Activated CD8-positive, alpha-beta memory T cell treated with anti-CD3 and anti-CD28 coated beads for 36 hours (primary cell): ENCODE measurements at regions not wholly inside any gene's neighbourhood (a gene's known extent, or its start where the extent isn't known, plus 50 kb on each side); places are given as distances from the start of the nearest gene placed in this dataset.

Experiments used
- CTCF ChIA-PET: fragments of 350-600 bp; sonication (Branson Sonifier 250); formaldehyde crosslinking; loops from one replicate; lab custom pipeline; 2021; ENCODE audit warnings: antibody characterized with exemption; lab: Charles Lee
- POLR2A ChIA-PET: fragments of 350-600 bp; sonication (Branson Sonifier 250); formaldehyde crosslinking; loops from one replicate; lab custom pipeline; 2021; ENCODE audit warnings: antibody characterized with exemption; lab: Charles Lee

GRCh38 chr3:18891641-18892040 is 256.7 kb upstream of the KCNH8 start:
- CTCF ChIA-PET = no interaction called here

GRCh38 chr3:18890449-18890848 is 257.9 kb upstream of the KCNH8 start:
- CTCF ChIA-PET = no interaction called here
- POLR2A ChIA-PET = no interaction called here

More at GRCh38 chr3:18891641-18892040, 256.7 kb upstream of the KCNH8 start:
- POLR2A ChIA-PET = no interaction called here

GRCh38 chr3:18888819-18889218 is 259.5 kb upstream of the KCNH8 start:
- CTCF ChIA-PET = no interaction called here
- POLR2A ChIA-PET = no interaction called here

- POLR2A ChIA-PET = no interaction called here
- CTCF ChIA-PET = no interaction called here
Observed at GRCh38 chr3:18888370-18888769, 259.9 kb upstream of the KCNH8 start.

- CTCF ChIA-PET = no interaction called here
Observed at GRCh38 chr3:18886331-18886730, 262.0 kb upstream of the KCNH8 start.

GRCh38 chr3:18885612-18886011 is 262.7 kb upstream of the KCNH8 start:
- POLR2A ChIA-PET = no interaction called here

More at GRCh38 chr3:18886331-18886730, 262.0 kb upstream of the KCNH8 start:
- POLR2A ChIA-PET = no interaction called here

GRCh38 chr3:18883571-18883970 is 264.7 kb upstream of the KCNH8 start:
- CTCF ChIA-PET = no interaction called here
- POLR2A ChIA-PET = no interaction called here

More at GRCh38 chr3:18885612-18886011, 262.7 kb upstream of the KCNH8 start:
- CTCF ChIA-PET = no interaction called here

- ChIA-PET POLR2A (no interaction called here), CTCF (no interaction called here)
Observed at GRCh38 chr3:18880691-18881090, 267.6 kb upstream of the KCNH8 start.

- POLR2A ChIA-PET = no interaction called here
- CTCF ChIA-PET = interaction anchor here (0.6 kb wide), 1 partner anchor 23 kb away, joined by 3 read pairs; no protein-coding TSS in a partner anchor
Observed at GRCh38 chr3:18872466-18872865, 275.8 kb upstream of the KCNH8 start.

GRCh38 chr3:18870642-18871041 is 277.7 kb upstream of the KCNH8 start:
- ChIA-PET CTCF (interaction anchor here (1.0 kb wide), 1 partner anchor 24 kb away, joined by 3 read pairs; no protein-coding TSS in a partner anchor), POLR2A (no interaction called here)

- ChIA-PET CTCF (interaction anchor here (1.0 kb wide), 1 partner anchor 23 kb away, joined by 3 read pairs; no protein-coding TSS in a partner anchor), POLR2A (no interaction called here)
Observed at GRCh38 chr3:18870074-18870640, 278.2 kb upstream of the KCNH8 start.

- POLR2A ChIA-PET = no interaction called here
- CTCF ChIA-PET = no interaction called here
Observed at GRCh38 chr3:18868911-18869689, 279.2 kb upstream of the KCNH8 start.

- ChIA-PET POLR2A (no interaction called here), CTCF (no interaction called here)
Observed at GRCh38 chr3:18866899-18867298, 281.4 kb upstream of the KCNH8 start.

GRCh38 chr3:18864933-18865731 is 283.2 kb upstream of the KCNH8 start:
- CTCF ChIA-PET = no interaction called here
- POLR2A ChIA-PET = no interaction called here

- POLR2A ChIA-PET = no interaction called here
- CTCF ChIA-PET = no interaction called here
Observed at GRCh38 chr3:18862077-18862476, 286.2 kb upstream of the KCNH8 start.

- POLR2A ChIA-PET = no interaction called here
- CTCF ChIA-PET = no interaction called here
Observed at GRCh38 chr3:18861137-18861536, 287.2 kb upstream of the KCNH8 start.

- CTCF ChIA-PET = no interaction called here
- POLR2A ChIA-PET = no interaction called here
Observed at GRCh38 chr3:18853269-18853668, 295.0 kb upstream of the KCNH8 start.

- ChIA-PET CTCF (interaction anchor here (0.6 to 1.4 kb wide), 4 partner anchors 10 to 141 kb away, joined by 3 to 4 read pairs (median 3); no protein-coding TSS in a partner anchor), POLR2A (no interaction called here)
Observed at GRCh38 chr3:18847583-18848197, 300.6 kb upstream of the KCNH8 start.

GRCh38 chr3:18843983-18844382 is 304.3 kb upstream of the KCNH8 start:
- ChIA-PET POLR2A (no interaction called here), CTCF (no interaction called here)

- POLR2A ChIA-PET = no interaction called here
Observed at GRCh38 chr3:18843188-18843587, 305.1 kb upstream of the KCNH8 start.

More at GRCh38 chr3:18843188-18843587, 305.1 kb upstream of the KCNH8 start:
- CTCF ChIA-PET = no interaction called here
